NB4 (cell line): ENCODE measurements at regions not wholly inside any gene's neighbourhood (a gene's known extent, or its start where the extent isn't known, plus 50 kb on each side); places are given as distances from the start of the nearest gene placed in this dataset.

Source experiments
- CTCF ChIP-seq: IDR thresholded peaks from one replicate; pipeline ENCODE4 v1.5.1; 2012; ENCODE audit warnings: low read depth, low read length
- POLR2A ChIP-seq: IDR thresholded peaks from 2 replicates; pipeline ENCODE4 v1.6.1; 2011; ENCODE audit warnings: mild to moderate bottlenecking; ENCODE audit not compliant: insufficient read length; ENCODE audit errors: extremely low read depth

- TF ChIP-seq CTCF (no peak), POLR2A (no peak)
These were observed 75.7 kb downstream of the C18orf54 start for GRCh38 chr18:54433368-54433767.
